CD14-positive monocyte (primary cell): ENCODE measurements at regions not wholly inside any gene's neighbourhood (a gene's known extent, or its start where the extent isn't known, plus 50 kb on each side); places are given as distances from the start of the nearest gene placed in this dataset.

Source experiments
- DNase-seq, 3 donors: peaks; one replicate each; pipeline ENCODE4 v3.0.0-alpha.2; 2011 to 2022
- H2AFZ ChIP-seq: 2 replicates; pipeline ENCODE4 v1.6.0; 2012; ENCODE audit warnings: mild to moderate bottlenecking, low read depth, low read length, inconsistent platforms; ENCODE audit not compliant: insufficient read depth, poor library complexity, severe bottlenecking
- H3K27ac ChIP-seq, 2 donors: 1 replicate in 1 of 2; 2 replicates in 1 of 2; pipeline ENCODE4 v1.5.1; 2012 to 2013; ENCODE audit warnings: low read length in 2 of 2, control low read depth in 1 of 2, inconsistent platforms in 1 of 2, low read depth in 1 of 2, mild to moderate bottlenecking in 1 of 2
- H3K27me3 ChIP-seq, 2 donors: one replicate each; pipeline versions ENCODE4 v1.6.0 to v1.6.1; 2011 to 2013; ENCODE audit warnings: low read length in 2 of 2; ENCODE audit not compliant: control insufficient read depth in 2 of 2, insufficient read depth in 2 of 2
- H3K36me3 ChIP-seq, 2 donors: replicated peaks in 1 of 2; 1 replicate in 1 of 2; 2 replicates in 1 of 2; pipeline versions ENCODE4 v1.5.1 to v1.6.1; 2012 to 2013; ENCODE audit warnings: low read length in 2 of 2, control low read depth in 1 of 2, inconsistent platforms in 1 of 2, mild to moderate bottlenecking in 1 of 2; ENCODE audit not compliant: insufficient read depth in 2 of 2, control insufficient read depth in 1 of 2
- H3K4me1 ChIP-seq, 2 donors: 1 replicate in 1 of 2; 2 replicates in 1 of 2; pipeline versions ENCODE4 v1.5.1 to v1.6.1; 2012 to 2013; ENCODE audit warnings: low read length in 2 of 2, control low read depth in 1 of 2, inconsistent platforms in 1 of 2, mild to moderate bottlenecking in 1 of 2, moderate library complexity in 1 of 2; ENCODE audit not compliant: insufficient read depth in 2 of 2, control insufficient read depth in 1 of 2
- H3K4me2 ChIP-seq: replicated peaks from 2 replicates; pipeline ENCODE3; 2012; ENCODE audit warnings: low read length, moderate library complexity, mild to moderate bottlenecking; ENCODE audit not compliant: poor library complexity, severe bottlenecking; ENCODE audit errors: extremely low read depth
- H3K4me3 ChIP-seq, 3 experiments: fragments of 200-600 bp in 1 of 3; sonication (generic) in 1 of 3; replicated peaks in 1 of 3; 1 replicate in 2 of 3; 2 replicates in 1 of 3; pipeline ENCODE4 v1.5.1; 2011 to 2013; ENCODE audit warnings: low read length in 3 of 3, mild to moderate bottlenecking in 3 of 3, control low read depth in 2 of 3, low read depth in 2 of 3, inconsistent platforms in 1 of 3, moderate library complexity in 1 of 3
- H3K79me2 ChIP-seq: 2 replicates; pipeline ENCODE4 v1.6.0; 2012; ENCODE audit warnings: mild to moderate bottlenecking, control low read depth, inconsistent platforms, low read length, moderate library complexity; ENCODE audit not compliant: insufficient read depth
- H3K9ac ChIP-seq: 2 replicates; pipeline ENCODE4 v1.6.0; 2017; ENCODE audit warnings: low read length, mild to moderate bottlenecking; ENCODE audit not compliant: insufficient read depth, poor library complexity, severe bottlenecking
- H3K9me3 ChIP-seq, 2 donors: replicated peaks in 1 of 2; 1 replicate in 1 of 2; 2 replicates in 1 of 2; pipeline versions ENCODE4 v1.5.1 to v1.6.1; 2012 to 2013; ENCODE audit warnings: low read length in 2 of 2, control low read depth in 1 of 2; ENCODE audit not compliant: control insufficient read depth in 1 of 2, insufficient read depth in 1 of 2
- H4K20me1 ChIP-seq: 2 replicates; pipeline ENCODE4 v1.6.0; 2012; ENCODE audit warnings: mild to moderate bottlenecking, low read length, control low read depth, moderate library complexity; ENCODE audit not compliant: insufficient read depth
- H3K27ac Mint-ChIP-seq, 7 donors: one replicate each; pipeline ENCODE4 v1.8.0; 2020; ENCODE audit warnings: mild to moderate bottlenecking in 7 of 7, mixed read lengths in 7 of 7, moderate library complexity in 6 of 7, inconsistent platforms in 2 of 7
- H3K27me3 Mint-ChIP-seq, 3 donors: one replicate each; pipeline ENCODE4 v1.8.0; 2021 to 2022; ENCODE audit warnings: low read depth in 3 of 3, mild to moderate bottlenecking in 3 of 3, mixed read lengths in 3 of 3, moderate library complexity in 3 of 3, inconsistent platforms in 1 of 3
- H3K36me3 Mint-ChIP-seq, 2 donors: one replicate each; pipeline ENCODE4 v1.8.0; 2020; ENCODE audit warnings: mixed read lengths in 2 of 2, inconsistent platforms in 1 of 2, mild to moderate bottlenecking in 1 of 2
- H3K4me1 Mint-ChIP-seq: one replicate; pipeline ENCODE4 v1.8.0; 2020; ENCODE audit warnings: mild to moderate bottlenecking, mixed read lengths
- H3K4me3 Mint-ChIP-seq, 2 donors: one replicate each; pipeline ENCODE4 v1.8.0; 2020; ENCODE audit warnings: mild to moderate bottlenecking in 2 of 2, mixed read lengths in 2 of 2, moderate library complexity in 1 of 2
- H3K9me3 Mint-ChIP-seq, 7 donors: one replicate each; pipeline ENCODE4 v1.8.0; 2020 to 2022; ENCODE audit warnings: mixed read lengths in 7 of 7, mild to moderate bottlenecking in 6 of 7, moderate library complexity in 6 of 7, inconsistent platforms in 2 of 7
- WGBS: methylation state at CpG from one replicate; pipeline ENCODE4 v1.1.5; 2013; ENCODE audit warnings: missing lambda C conversion rate; ENCODE audit not compliant: insufficient coverage; 5-methylcytosine and 5-hydroxymethylcytosine counted together
- intact Hi-C, 2 donors: fragments of 100-400 bp; cut with micrococcal nuclease; formaldehyde crosslinking; loops; one replicate each; pipeline versions ENCODE4 v1.15.0 to v1.15.1; 2023
- TF ChIP-seq, protein P1 (sequence below): fragments of 200-600 bp; IDR thresholded peaks from one replicate; pipeline ENCODE4 v1.8.0; 2022; ENCODE audit warnings: antibody characterized with exemption, mild to moderate bottlenecking

DNA sequence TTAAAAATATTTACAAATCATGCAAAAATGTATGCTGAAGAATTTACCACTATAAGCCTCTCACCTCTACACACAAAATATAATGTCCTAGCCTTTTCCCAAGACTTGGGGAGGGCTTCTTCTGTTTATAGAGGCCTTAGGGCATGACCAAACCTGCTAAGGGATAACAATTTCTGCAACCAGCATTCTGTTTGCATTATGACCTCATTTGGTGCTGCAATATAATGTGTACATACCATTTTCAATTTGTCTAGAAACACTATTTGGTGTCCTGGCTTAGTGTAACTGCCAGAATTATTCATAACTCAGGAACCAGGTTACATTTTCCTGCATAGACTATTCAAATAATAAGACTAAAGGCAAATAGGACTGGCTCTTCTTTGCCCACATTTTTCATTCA, 446.6 kb upstream of the SORCS1 start:
- Histone ChIP-seq H4K20me1 (no peaks in the 10 kb centered on the region), H3K4me1 (peaks cover 12 to 14% of the 10 kb centered on the region in 2 donors), H3K27me3 (no peaks in the 10 kb centered on the region), H3K27ac (no peak overlapping the region), H3K79me2 (no peaks in the 10 kb centered on the region), H3K4me3 (no peak overlapping the region), H3K36me3 (no peaks in the 10 kb centered on the region), H3K4me2 (no peak overlapping the region), H3K9me3 (no peaks in the 10 kb centered on the region), H2AFZ (no peak overlapping the region), H3K9ac (no peak overlapping the region)
- Mint-ChIP-seq H3K4me3 (no peak overlapping the region), H3K27ac (no peak overlapping the region), H3K36me3 (no peaks in the 10 kb centered on the region), H3K4me1 (peaks cover 7% of the 10 kb centered on the region), H3K27me3 (peaks cover 0 to 8% (median 0%) of the 10 kb centered on the region in 3 donors), H3K9me3 (peaks cover 0 to 3% (median 0%) of the 10 kb centered on the region in 7 donors)
- DNase-seq, result no peak
- TF ChIP-seq, protein P1, sequence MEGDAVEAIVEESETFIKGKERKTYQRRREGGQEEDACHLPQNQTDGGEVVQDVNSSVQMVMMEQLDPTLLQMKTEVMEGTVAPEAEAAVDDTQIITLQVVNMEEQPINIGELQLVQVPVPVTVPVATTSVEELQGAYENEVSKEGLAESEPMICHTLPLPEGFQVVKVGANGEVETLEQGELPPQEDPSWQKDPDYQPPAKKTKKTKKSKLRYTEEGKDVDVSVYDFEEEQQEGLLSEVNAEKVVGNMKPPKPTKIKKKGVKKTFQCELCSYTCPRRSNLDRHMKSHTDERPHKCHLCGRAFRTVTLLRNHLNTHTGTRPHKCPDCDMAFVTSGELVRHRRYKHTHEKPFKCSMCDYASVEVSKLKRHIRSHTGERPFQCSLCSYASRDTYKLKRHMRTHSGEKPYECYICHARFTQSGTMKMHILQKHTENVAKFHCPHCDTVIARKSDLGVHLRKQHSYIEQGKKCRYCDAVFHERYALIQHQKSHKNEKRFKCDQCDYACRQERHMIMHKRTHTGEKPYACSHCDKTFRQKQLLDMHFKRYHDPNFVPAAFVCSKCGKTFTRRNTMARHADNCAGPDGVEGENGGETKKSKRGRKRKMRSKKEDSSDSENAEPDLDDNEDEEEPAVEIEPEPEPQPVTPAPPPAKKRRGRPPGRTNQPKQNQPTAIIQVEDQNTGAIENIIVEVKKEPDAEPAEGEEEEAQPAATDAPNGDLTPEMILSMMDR, result no peak
- intact Hi-C loops, result no loop called here

DNA sequence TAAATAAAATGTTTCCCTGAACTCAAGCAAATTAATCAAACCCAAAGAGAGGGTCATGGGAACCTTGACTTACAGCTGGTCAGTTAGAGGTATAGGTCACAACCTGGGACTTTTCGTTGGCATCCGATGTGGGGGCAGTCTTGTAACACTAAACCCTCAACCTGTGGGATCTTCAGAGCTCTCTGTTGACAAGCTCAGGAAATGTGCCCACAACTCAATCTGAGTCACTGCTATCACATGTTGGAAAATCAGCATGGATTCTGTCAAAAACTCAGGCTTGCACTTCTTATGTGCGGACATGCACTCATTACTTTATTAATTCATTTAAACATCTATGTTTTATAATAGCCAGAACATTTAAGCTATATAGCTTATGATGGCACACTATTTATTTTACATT, 424.6 kb upstream of the SORCS1 start:
- WGBS, result 100% methylated on average over 2 of the region's 3 CpGs
- Histone ChIP-seq H3K36me3 (no peaks in the 10 kb centered on the region), H3K9ac (no peak overlapping the region), H3K27ac (no peak overlapping the region), H3K4me1 (no peaks in the 10 kb centered on the region), H2AFZ (no peak overlapping the region), H3K79me2 (no peaks in the 10 kb centered on the region), H3K27me3 (no peaks in the 10 kb centered on the region), H3K9me3 (peaks cover 10 to 17% of the 10 kb centered on the region in 2 donors), H4K20me1 (no peaks in the 10 kb centered on the region), H3K4me3 (no peak overlapping the region), H3K4me2 (no peak overlapping the region)
- peaks cover 6 to 21% (median 17%) of the 10 kb centered on the region in 7 donors for H3K9me3 Mint-ChIP-seq
- no peak overlapping the region for H3K4me3 Mint-ChIP-seq
- H3K36me3 Mint-ChIP-seq, result no peaks in the 10 kb centered on the region
- TF ChIP-seq, protein P1, result no peak
- H3K27me3 Mint-ChIP-seq, result peaks cover 0 to under 1% (median 0%) of the 10 kb centered on the region in 3 donors
- no peak for DNase-seq
- no peaks in the 10 kb centered on the region for H3K4me1 Mint-ChIP-seq
- H3K27ac Mint-ChIP-seq, result no peak overlapping the region
- intact Hi-C loops, result no loop called here
